DOHH2 (cell line): ENCODE measurements at regions not wholly inside any gene's neighbourhood (a gene's known extent, or its start where the extent isn't known, plus 50 kb on each side); places are given as distances from the start of the nearest gene placed in this dataset.

Experiments used
- H3F3A ChIP-seq: fragments of 200-600 bp; sonication (generic), shearing (Covaris generic); 2 replicates; pipeline ENCODE4 v1.6.0; 2016; ENCODE audit warnings: antibody characterized with exemption, mild to moderate bottlenecking; ENCODE audit not compliant: control insufficient read depth, insufficient read depth
- H3K27ac ChIP-seq: fragments of 200-600 bp; sonication (generic); 2 replicates; pipeline ENCODE4 v1.5.1; 2014; ENCODE audit warnings: low read depth, mild to moderate bottlenecking, low read length, moderate library complexity
- H3K27me3 ChIP-seq: fragments of 200-600 bp; sonication (generic); 2 replicates; pipeline ENCODE4 v1.6.1; 2014; ENCODE audit warnings: mild to moderate bottlenecking, low read length, mixed read lengths; ENCODE audit not compliant: control insufficient read depth
- H3K36me3 ChIP-seq: fragments of 200-600 bp; sonication (generic); 2 replicates; pipeline ENCODE4 v1.6.1; 2014; ENCODE audit warnings: mild to moderate bottlenecking, low read length, moderate library complexity, mixed read lengths; ENCODE audit not compliant: control insufficient read depth
- H3K4me1 ChIP-seq: fragments of 200-600 bp; sonication (generic); 2 replicates; pipeline ENCODE4 v1.6.1; 2014; ENCODE audit warnings: mild to moderate bottlenecking, low read length, mixed read lengths; ENCODE audit not compliant: control insufficient read depth
- H3K4me2 ChIP-seq: fragments of 200-600 bp; sonication (generic); 2 replicates; pipeline ENCODE4 v1.6.0; 2014; ENCODE audit warnings: mild to moderate bottlenecking, low read length, moderate library complexity
- H3K4me3 ChIP-seq: fragments of 200-600 bp; sonication (generic); 2 replicates; pipeline ENCODE4 v1.5.1; 2014; ENCODE audit warnings: mild to moderate bottlenecking, low read length, mixed read lengths
- H3K79me2 ChIP-seq: fragments of 200-600 bp; sonication (generic); 2 replicates; pipeline ENCODE4 v1.6.1; 2014; ENCODE audit warnings: mild to moderate bottlenecking, low read length, mixed read lengths; ENCODE audit not compliant: control insufficient read depth
- H3K9me2 ChIP-seq: fragments of 200-600 bp; sonication (generic); replicated peaks from 2 replicates; pipeline ENCODE4 v1.6.1; 2014; ENCODE audit warnings: mild to moderate bottlenecking, low read length, mixed read lengths; ENCODE audit not compliant: control insufficient read depth
- H3K9me3 ChIP-seq: fragments of 200-600 bp; sonication (generic); 2 replicates; pipeline ENCODE4 v1.6.1; 2014; ENCODE audit warnings: antibody characterized with exemption, low read length, mixed read lengths; ENCODE audit not compliant: control insufficient read depth, insufficient read depth
- H4K20me1 ChIP-seq: fragments of 200-600 bp; sonication (generic); 2 replicates; pipeline ENCODE4 v1.6.0; 2014; ENCODE audit warnings: low read depth, mild to moderate bottlenecking, antibody characterized with exemption, low read length, moderate library complexity; ENCODE audit not compliant: control insufficient read depth, insufficient read depth
- CTCF ChIP-seq: fragments of 200-600 bp; sonication (generic); IDR thresholded peaks from one replicate; pipeline ENCODE4 v1.5.1; 2014; ENCODE audit warnings: antibody characterized with exemption, mild to moderate bottlenecking, low read depth, low read length; ENCODE audit not compliant: poor library complexity, severe bottlenecking
- EZH2phosphoT487 ChIP-seq: fragments of 200-600 bp; sonication (generic); IDR thresholded peaks from 2 replicates; pipeline ENCODE4 v1.6.1; 2017; ENCODE audit warnings: borderline replicate concordance, mild to moderate bottlenecking, antibody characterized with exemption, low read length, moderate library complexity, mixed read lengths

DNA sequence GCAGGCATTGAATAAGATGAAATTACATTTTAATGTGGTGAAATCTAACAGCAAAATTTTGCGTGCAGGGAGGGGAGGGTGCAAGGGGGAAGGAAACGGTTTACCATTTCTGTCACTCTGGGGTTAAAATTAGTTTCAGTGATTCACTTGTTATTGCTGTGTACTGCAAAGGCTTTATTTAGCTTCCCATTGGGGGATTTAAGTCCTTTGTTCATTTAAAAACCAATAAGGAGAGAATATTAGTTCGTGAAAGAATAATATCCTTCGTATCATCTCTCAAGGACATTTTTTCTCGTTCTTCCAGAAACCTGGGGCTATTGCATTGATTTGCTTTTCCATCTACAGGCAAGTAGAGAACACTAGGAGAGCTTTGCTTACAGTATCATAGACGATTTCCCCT is 667.8 kb upstream of the RGMB start:
- Histone ChIP-seq H3K4me2 (no peak overlapping the region), H3K9me3 (no peaks in the 10 kb centered on the region), H3F3A (no peaks in the 10 kb centered on the region), H3K4me1 (no peaks in the 10 kb centered on the region), H4K20me1 (no peaks in the 10 kb centered on the region), H3K36me3 (no peaks in the 10 kb centered on the region), H3K27ac (no peak overlapping the region), H3K27me3 (no peaks in the 10 kb centered on the region), H3K9me2 (no peaks in the 10 kb centered on the region), H3K4me3 (no peak overlapping the region), H3K79me2 (no peaks in the 10 kb centered on the region)
- TF ChIP-seq EZH2phosphoT487: no peak
- TF ChIP-seq CTCF: no peak

DNA sequence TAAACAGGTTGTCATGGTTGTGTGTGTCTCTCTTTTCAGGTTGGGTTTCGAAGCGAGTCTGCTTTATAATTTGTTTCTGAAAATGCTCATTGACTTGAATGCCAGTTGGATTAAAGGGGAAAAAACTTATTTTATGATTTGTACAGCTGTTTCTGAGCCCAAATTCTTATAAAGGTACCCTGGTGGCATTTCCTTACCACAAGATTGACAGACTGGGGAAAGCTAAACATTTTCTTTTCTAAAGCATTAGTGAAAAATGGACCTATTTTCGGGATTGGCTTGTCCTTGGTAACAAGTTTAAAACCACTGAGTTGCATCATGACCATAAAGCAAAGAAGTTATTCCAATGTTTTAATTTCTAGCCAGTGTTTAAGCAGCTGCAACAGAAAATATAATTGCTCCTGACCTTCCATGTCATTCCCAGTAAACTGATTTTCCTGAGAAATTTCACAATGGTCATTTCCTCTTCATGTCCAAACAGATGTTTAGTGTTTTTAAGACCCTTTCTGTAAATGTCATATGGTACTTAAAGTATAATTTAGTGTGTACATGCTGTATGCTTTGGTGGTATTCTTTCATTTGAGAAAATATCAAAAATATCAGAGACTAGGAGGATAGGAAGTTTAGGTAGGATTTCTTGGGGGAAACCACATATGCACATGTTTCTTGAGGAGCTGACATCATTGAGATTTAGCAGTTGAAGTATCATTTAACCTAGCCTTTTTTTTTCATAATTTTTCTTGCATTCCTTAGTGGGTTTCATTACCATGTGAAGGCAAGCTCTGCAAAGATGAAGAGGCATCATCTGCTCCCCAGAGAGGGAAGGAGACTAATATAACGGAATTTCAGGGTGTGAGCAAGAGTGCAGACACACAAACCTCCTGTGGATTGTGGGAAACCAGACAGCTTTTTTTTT is 667.1 kb upstream of the RGMB start:
- Histone ChIP-seq H3K9me3 (no peaks in the 10 kb centered on the region), H3K27me3 (no peaks in the 10 kb centered on the region), H3K27ac (no peak overlapping the region), H3K9me2 (no peaks in the 10 kb centered on the region), H3F3A (no peaks in the 10 kb centered on the region), H3K36me3 (no peaks in the 10 kb centered on the region), H3K4me3 (no peak overlapping the region), H3K4me2 (no peak overlapping the region), H4K20me1 (no peaks in the 10 kb centered on the region), H3K79me2 (no peaks in the 10 kb centered on the region), H3K4me1 (no peaks in the 10 kb centered on the region)
- no peak for TF ChIP-seq CTCF
- no peak for TF ChIP-seq EZH2phosphoT487

GRCh38 chr5:98108497-98108896 is 665.0 kb upstream of the RGMB start:
- Histone ChIP-seq H3K27me3 (no peaks in the 10 kb centered on the region), H4K20me1 (no peaks in the 10 kb centered on the region), H3K9me2 (no peaks in the 10 kb centered on the region), H3K4me3 (no peak overlapping the region), H3K4me2 (no peak overlapping the region), H3K27ac (no peak overlapping the region), H3F3A (no peaks in the 10 kb centered on the region), H3K9me3 (peaks cover 3% of the 10 kb centered on the region; the same call in 1 of the 2 replicates), H3K36me3 (no peaks in the 10 kb centered on the region), H3K4me1 (no peaks in the 10 kb centered on the region), H3K79me2 (no peaks in the 10 kb centered on the region)
- no peak for TF ChIP-seq CTCF
- no peak for TF ChIP-seq EZH2phosphoT487
